GM23338 (cell line): ENCODE measurements at regions not wholly inside any gene's neighbourhood (a gene's known extent, or its start where the extent isn't known, plus 50 kb on each side); places are given as distances from the start of the nearest gene placed in this dataset.

Experiments
- ATAC-seq: fragments of 200-7000 bp; cut with Tn5 transposase; 3 replicates; pipeline ENCODE4 v1.9.1; 2020
- DNase-seq: peaks from one replicate; pipeline ENCODE4 v3.0.0-alpha.2; 2015; ENCODE audit warnings: low spot score
- H2AFZ ChIP-seq: fragments of 200-600 bp; sonication (generic); 2 replicates; pipeline ENCODE4 v1.8.0; 2016; ENCODE audit warnings: antibody characterized with exemption, mild to moderate bottlenecking, moderate library complexity
- H3F3A ChIP-seq: fragments of 200-600 bp; sonication (generic); replicated peaks from 2 replicates; pipeline ENCODE4 v1.8.0; 2017; ENCODE audit warnings: antibody characterized with exemption, mixed run types, low read depth
- H3K27ac ChIP-seq: fragments of 200-600 bp; sonication (generic); 2 replicates; pipeline ENCODE4 v1.6.1; 2016; ENCODE audit warnings: low read depth
- H3K27me3 ChIP-seq: fragments of 200-600 bp; sonication (generic); 2 replicates; pipeline ENCODE4 v1.8.0; 2016; ENCODE audit warnings: mild to moderate bottlenecking, mixed run types, moderate library complexity; ENCODE audit not compliant: insufficient read depth
- H3K36me3 ChIP-seq: fragments of 200-600 bp; sonication (generic); 2 replicates; pipeline ENCODE4 v1.8.0; 2016; ENCODE audit warnings: mild to moderate bottlenecking; ENCODE audit not compliant: insufficient read depth
- H3K4me1 ChIP-seq: fragments of 200-600 bp; sonication (generic); 2 replicates; pipeline ENCODE4 v1.8.0; 2016; ENCODE audit warnings: mild to moderate bottlenecking, moderate library complexity; ENCODE audit not compliant: insufficient read depth
- H3K4me2 ChIP-seq: fragments of 200-600 bp; sonication (generic); 2 replicates; pipeline ENCODE4 v1.7.1; 2017; ENCODE audit warnings: mixed run types
- H3K4me3 ChIP-seq: fragments of 200-600 bp; sonication (generic); 2 replicates; pipeline ENCODE4 v1.6.1; 2016; ENCODE audit warnings: mixed run types
- H3K79me2 ChIP-seq: fragments of 200-600 bp; sonication (generic); replicated peaks from 2 replicates; pipeline ENCODE4 v1.8.0; 2017; ENCODE audit warnings: mild to moderate bottlenecking; ENCODE audit not compliant: insufficient read depth
- H3K9me2 ChIP-seq: fragments of 200-600 bp; sonication (generic); 2 replicates; pipeline ENCODE4 v1.8.0; 2017; ENCODE audit not compliant: insufficient read depth
- H4K20me1 ChIP-seq: fragments of 200-600 bp; sonication (generic); replicated peaks from 2 replicates; pipeline ENCODE4 v1.8.0; 2017; ENCODE audit warnings: mild to moderate bottlenecking; ENCODE audit not compliant: insufficient read depth
- H3K27ac Mint-ChIP-seq: 2 replicates; pipeline ENCODE4 v1.8.0; 2020; ENCODE audit warnings: inconsistent platforms, mild to moderate bottlenecking, moderate library complexity, mixed read lengths
- H3K27me3 Mint-ChIP-seq: 3 replicates; pipeline ENCODE4 v1.8.0; 2022; ENCODE audit warnings: low read depth, mild to moderate bottlenecking, moderate library complexity, mixed read lengths, inconsistent platforms; ENCODE audit not compliant: insufficient read depth, poor library complexity
- H3K36me3 Mint-ChIP-seq: 3 replicates; pipeline ENCODE4 v1.8.0; 2021; ENCODE audit warnings: low read depth, mild to moderate bottlenecking, inconsistent platforms, moderate library complexity, mixed read lengths
- H3K4me1 Mint-ChIP-seq: 3 replicates; pipeline ENCODE4 v1.8.0; 2020; ENCODE audit warnings: mild to moderate bottlenecking, inconsistent platforms, mixed read lengths
- H3K4me3 Mint-ChIP-seq: 3 replicates; pipeline ENCODE4 v1.8.0; 2021; ENCODE audit warnings: moderate library complexity, mild to moderate bottlenecking, inconsistent platforms, mixed read lengths
- H3K9me3 Mint-ChIP-seq: 3 replicates; pipeline ENCODE4 v1.8.0; 2020; ENCODE audit warnings: moderate library complexity, mild to moderate bottlenecking, inconsistent platforms, mixed read lengths
- CREB1 ChIP-seq: fragments of 250-450 bp; sonication (Bioruptor Pico); IDR thresholded peaks from 2 replicates; pipeline ENCODE4 v1.5.0; 2020; ENCODE audit warnings: low read depth, mild to moderate bottlenecking, moderate library complexity
- ETS1 ChIP-seq: IDR thresholded peaks from 2 replicates; pipeline ENCODE4 v1.6.1; 2016; ENCODE audit warnings: antibody characterized with exemption
- EZH2phosphoT487 ChIP-seq: fragments of 200-600 bp; sonication (generic); IDR thresholded peaks from one replicate; pipeline ENCODE4 v1.8.1; 2018; ENCODE audit warnings: antibody characterized with exemption; ENCODE audit not compliant: unreplicated experiment
- JUNB ChIP-seq: IDR thresholded peaks from one replicate; pipeline ENCODE4 v1.6.1; 2016; ENCODE audit warnings: antibody characterized with exemption; ENCODE audit not compliant: unreplicated experiment
- NANOG ChIP-seq: IDR thresholded peaks from 2 replicates; pipeline ENCODE4 v1.6.1; 2016; ENCODE audit warnings: antibody characterized with exemption, borderline replicate concordance
- REST ChIP-seq: IDR thresholded peaks from one replicate; pipeline ENCODE4 v1.6.1; 2018; ENCODE audit warnings: antibody characterized with exemption; ENCODE audit not compliant: unreplicated experiment
- ZNF114 ChIP-seq: fragments of 250-450 bp; sonication (Bioruptor Pico); IDR thresholded peaks from 2 replicates; pipeline ENCODE4 v1.5.0; 2020; ENCODE audit warnings: mild to moderate bottlenecking, moderate library complexity

- H3K27ac ChIP-seq, result no peak overlapping the region
- H4K20me1 ChIP-seq, result no peaks in the 10 kb centered on the region
- ATAC-seq (no peak), DNase-seq (peak; percentile 3)
- H3F3A ChIP-seq, result no peaks in the 10 kb centered on the region
- H3K36me3 ChIP-seq, result no peaks in the 10 kb centered on the region
- H3K36me3 Mint-ChIP-seq, result no peaks in the 10 kb centered on the region
- H3K27me3 ChIP-seq, result no peaks in the 10 kb centered on the region
- no peaks in the 10 kb centered on the region for H3K79me2 ChIP-seq
- H2AFZ ChIP-seq, result peak overlapping the region; percentile 50; the same call in 1 of the 2 replicates
- peaks cover 7% of the 10 kb centered on the region; the same call in 1 of the 2 replicates for H3K9me2 ChIP-seq
- H3K27me3 Mint-ChIP-seq, result no peaks in the 10 kb centered on the region
- no peak overlapping the region for H3K4me2 ChIP-seq
- no peak overlapping the region for H3K4me3 ChIP-seq
- H3K9me3 Mint-ChIP-seq, result no peaks in the 10 kb centered on the region
- H3K27ac Mint-ChIP-seq, result no peak overlapping the region
- H3K4me3 Mint-ChIP-seq, result no peak overlapping the region
- H3K4me1 Mint-ChIP-seq, result no peaks in the 10 kb centered on the region
- H3K4me1 ChIP-seq, result no peaks in the 10 kb centered on the region
- TF ChIP-seq JUNB (no peak), ETS1 (no peak), CREB1 (CRISPR knock-in tag) (no peak), EZH2phosphoT487 (no peak), ZNF114 (CRISPR knock-in tag) (no peak), REST (no peak)
Observed at GRCh38 chr11:91932151-91932821, 292.3 kb upstream of the FAT3 start.

GRCh38 chr11:91927448-91927847 lies 297.2 kb upstream of the FAT3 start:
- Histone ChIP-seq H3K4me1 (no peaks in the 10 kb centered on the region), H3K9me2 (peaks cover 7% of the 10 kb centered on the region; the same call in 1 of the 2 replicates)
- H3K4me1 Mint-ChIP-seq, result no peaks in the 10 kb centered on the region
- TF ChIP-seq EZH2phosphoT487 (no peak), ETS1 (no peak), NANOG (no peak), JUNB (no peak), REST (no peak), CREB1 (CRISPR knock-in tag) (no peak)

More at GRCh38 chr11:91927448-91927847, 297.2 kb upstream of the FAT3 start:
- no peak overlapping the region for H3K4me3 Mint-ChIP-seq
- H3F3A ChIP-seq, result no peaks in the 10 kb centered on the region
- H3K27me3 ChIP-seq, result no peaks in the 10 kb centered on the region
- H2AFZ ChIP-seq, result no peak overlapping the region
- no peaks in the 10 kb centered on the region for H3K36me3 ChIP-seq
- no peak overlapping the region for H3K27ac Mint-ChIP-seq
- no peaks in the 10 kb centered on the region for H3K27me3 Mint-ChIP-seq
- no peak for ATAC-seq
- H3K36me3 Mint-ChIP-seq, result no peaks in the 10 kb centered on the region
- H3K4me3 ChIP-seq, result no peak overlapping the region
- no peaks in the 10 kb centered on the region for H3K79me2 ChIP-seq
- H4K20me1 ChIP-seq, result no peaks in the 10 kb centered on the region
- H3K27ac ChIP-seq, result no peak overlapping the region
- no peaks in the 10 kb centered on the region for H3K9me3 Mint-ChIP-seq
- H3K4me2 ChIP-seq, result no peak overlapping the region
- no peak for DNase-seq
